ENCODE measurements at regions not wholly inside any gene's neighbourhood (a gene's known extent, or its start where the extent isn't known, plus 50 kb on each side); places are given as distances from the start of the nearest gene placed in this dataset.

DNA sequence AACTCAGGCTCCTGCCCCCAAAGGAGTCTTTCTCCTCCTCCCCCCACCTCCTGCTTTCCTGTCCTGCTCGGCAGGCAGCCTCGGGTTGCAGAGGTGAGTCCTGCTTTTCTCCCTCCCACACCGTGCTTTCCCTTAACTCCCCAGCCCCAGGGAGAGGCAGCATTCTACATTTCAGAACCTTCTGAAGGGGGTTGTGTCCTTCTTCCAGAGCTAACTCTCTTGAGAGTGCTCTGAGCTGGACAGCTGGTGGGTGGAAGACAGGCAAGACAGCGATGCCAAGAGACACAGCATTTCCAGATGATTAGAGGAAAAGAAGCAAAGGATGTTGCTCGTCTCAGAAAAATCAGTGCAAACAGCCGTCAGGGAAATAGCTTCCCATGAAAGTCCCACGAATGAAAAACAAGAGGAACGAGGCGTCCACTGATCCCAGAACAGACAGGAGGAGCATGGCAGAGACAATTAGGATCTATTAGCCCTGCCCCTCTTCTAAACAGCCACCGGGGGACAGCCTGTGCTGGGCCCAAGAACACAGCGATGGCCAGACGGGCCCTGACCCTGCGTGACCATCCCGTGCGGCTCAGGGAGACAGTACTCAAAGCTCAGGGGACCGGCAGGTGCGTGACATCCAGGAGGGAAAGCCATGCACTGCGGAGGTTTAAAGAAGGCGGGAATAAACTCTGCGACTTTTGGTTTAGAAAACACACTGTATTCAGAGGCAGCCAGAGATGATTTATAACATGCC is 216.5 kb upstream of the RTL1 start:
- TF ChIP-seq, protein P1, sequence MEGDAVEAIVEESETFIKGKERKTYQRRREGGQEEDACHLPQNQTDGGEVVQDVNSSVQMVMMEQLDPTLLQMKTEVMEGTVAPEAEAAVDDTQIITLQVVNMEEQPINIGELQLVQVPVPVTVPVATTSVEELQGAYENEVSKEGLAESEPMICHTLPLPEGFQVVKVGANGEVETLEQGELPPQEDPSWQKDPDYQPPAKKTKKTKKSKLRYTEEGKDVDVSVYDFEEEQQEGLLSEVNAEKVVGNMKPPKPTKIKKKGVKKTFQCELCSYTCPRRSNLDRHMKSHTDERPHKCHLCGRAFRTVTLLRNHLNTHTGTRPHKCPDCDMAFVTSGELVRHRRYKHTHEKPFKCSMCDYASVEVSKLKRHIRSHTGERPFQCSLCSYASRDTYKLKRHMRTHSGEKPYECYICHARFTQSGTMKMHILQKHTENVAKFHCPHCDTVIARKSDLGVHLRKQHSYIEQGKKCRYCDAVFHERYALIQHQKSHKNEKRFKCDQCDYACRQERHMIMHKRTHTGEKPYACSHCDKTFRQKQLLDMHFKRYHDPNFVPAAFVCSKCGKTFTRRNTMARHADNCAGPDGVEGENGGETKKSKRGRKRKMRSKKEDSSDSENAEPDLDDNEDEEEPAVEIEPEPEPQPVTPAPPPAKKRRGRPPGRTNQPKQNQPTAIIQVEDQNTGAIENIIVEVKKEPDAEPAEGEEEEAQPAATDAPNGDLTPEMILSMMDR (IDR thresholded peaks at IDR 0.05) = no peak
- TF ChIP-seq POLR2AphosphoS5 (IDR thresholded peaks at IDR 0.05; ENCODE audit: low read depth, low read length) (no peak), TCF7L2 (IDR thresholded peaks at IDR 0.05; ENCODE audit: low read depth, low read length) (no peak), SIN3A (IDR thresholded peaks at IDR 0.05; ENCODE audit: borderline replicate concordance, insufficient read depth, low read depth, low read length) (no peak)
- TF ChIP-seq, protein P2, sequence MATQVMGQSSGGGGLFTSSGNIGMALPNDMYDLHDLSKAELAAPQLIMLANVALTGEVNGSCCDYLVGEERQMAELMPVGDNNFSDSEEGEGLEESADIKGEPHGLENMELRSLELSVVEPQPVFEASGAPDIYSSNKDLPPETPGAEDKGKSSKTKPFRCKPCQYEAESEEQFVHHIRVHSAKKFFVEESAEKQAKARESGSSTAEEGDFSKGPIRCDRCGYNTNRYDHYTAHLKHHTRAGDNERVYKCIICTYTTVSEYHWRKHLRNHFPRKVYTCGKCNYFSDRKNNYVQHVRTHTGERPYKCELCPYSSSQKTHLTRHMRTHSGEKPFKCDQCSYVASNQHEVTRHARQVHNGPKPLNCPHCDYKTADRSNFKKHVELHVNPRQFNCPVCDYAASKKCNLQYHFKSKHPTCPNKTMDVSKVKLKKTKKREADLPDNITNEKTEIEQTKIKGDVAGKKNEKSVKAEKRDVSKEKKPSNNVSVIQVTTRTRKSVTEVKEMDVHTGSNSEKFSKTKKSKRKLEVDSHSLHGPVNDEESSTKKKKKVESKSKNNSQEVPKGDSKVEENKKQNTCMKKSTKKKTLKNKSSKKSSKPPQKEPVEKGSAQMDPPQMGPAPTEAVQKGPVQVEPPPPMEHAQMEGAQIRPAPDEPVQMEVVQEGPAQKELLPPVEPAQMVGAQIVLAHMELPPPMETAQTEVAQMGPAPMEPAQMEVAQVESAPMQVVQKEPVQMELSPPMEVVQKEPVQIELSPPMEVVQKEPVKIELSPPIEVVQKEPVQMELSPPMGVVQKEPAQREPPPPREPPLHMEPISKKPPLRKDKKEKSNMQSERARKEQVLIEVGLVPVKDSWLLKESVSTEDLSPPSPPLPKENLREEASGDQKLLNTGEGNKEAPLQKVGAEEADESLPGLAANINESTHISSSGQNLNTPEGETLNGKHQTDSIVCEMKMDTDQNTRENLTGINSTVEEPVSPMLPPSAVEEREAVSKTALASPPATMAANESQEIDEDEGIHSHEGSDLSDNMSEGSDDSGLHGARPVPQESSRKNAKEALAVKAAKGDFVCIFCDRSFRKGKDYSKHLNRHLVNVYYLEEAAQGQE (IDR thresholded peaks at IDR 0.05; ENCODE audit: insufficient read depth in 1 of 2, low read depth in 2 of 2, low read length in 1 of 2) = no peak

Measured in Panc1 (cell line).